GM13976 (cell line): ENCODE measurements at regions not wholly inside any gene's neighbourhood (a gene's known extent, or its start where the extent isn't known, plus 50 kb on each side); places are given as distances from the start of the nearest gene placed in this dataset.

Experiments used
- DNase-seq: peaks from one replicate; pipeline ENCODE4 v3.0.0; 2012; ENCODE audit warnings: low spot score
- CTCF ChIP-seq: IDR thresholded peaks from 2 replicates; pipeline ENCODE4 v1.5.1; 2012; ENCODE audit warnings: borderline replicate concordance, mild to moderate bottlenecking; ENCODE audit not compliant: insufficient read depth; ENCODE audit errors: extremely low read depth, missing control alignments, control extremely low read depth
- in situ Hi-C: fragments of 300-500 bp; cut with MboI; formaldehyde crosslinking; loops from one replicate; pipeline ENCODE4 v1.12.0; 2022; ENCODE audit warnings: low sequenced_read_pairs, mixed read lengths, inconsistent platforms; ENCODE audit not compliant: unreplicated experiment

- no peak for TF ChIP-seq CTCF
- in situ Hi-C loops: no loop called here
- no peak for DNase-seq
These were observed 95.3 kb upstream of the TEX51 start for GRCh38 chr2:126803434-126803775.

DNA sequence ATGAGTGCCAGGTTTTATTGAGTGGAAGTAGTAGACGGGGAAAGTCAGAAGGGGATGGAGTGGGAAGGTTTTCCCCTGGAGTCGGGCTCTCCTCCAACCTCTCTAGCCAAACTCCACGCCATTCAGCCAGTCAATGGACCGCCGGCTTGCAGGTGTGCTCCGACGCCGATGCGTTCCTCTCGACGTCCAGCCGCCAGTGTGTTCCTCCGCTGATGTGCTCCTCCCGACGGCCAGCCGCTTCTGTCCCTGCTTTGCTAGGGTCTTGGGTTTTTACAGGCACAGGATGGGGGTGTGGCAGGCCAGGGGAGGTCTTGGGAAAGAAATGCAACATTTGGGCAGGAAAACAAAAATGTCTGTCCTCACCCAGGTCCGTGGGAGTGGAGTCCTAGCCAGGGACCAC, 94.3 kb upstream of the TEX51 start:
- TF ChIP-seq CTCF: no peak
- in situ Hi-C loops: no loop called here
- DNase-seq: no peak

DNA sequence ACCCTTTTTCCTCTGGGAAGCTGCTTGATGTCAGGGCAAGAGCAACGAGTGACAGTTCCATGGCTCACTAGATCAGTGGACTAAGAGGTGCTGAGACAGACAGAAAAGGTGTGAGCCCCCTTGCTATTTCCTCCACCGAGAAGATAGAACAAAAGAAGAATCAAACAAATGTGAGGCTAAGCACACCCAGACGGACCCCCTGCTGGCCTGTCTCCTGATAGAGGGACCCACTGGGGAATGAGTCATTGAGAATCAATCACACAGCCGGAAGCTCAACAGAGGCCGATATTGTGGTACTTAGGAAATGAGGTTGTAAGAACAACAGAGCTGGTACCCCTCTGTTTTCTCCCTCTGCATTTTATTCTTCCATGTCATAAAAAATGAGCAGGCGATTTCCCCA, 89.8 kb upstream of the TEX51 start:
- TF ChIP-seq CTCF: no peak
- in situ Hi-C loops: no loop called here
- no peak for DNase-seq

GRCh38 chr2:126809340-126809739, 89.3 kb upstream of the TEX51 start:
- DNase-seq: no peak
- no peak for TF ChIP-seq CTCF

GRCh38 chr2:126810001-126810400, 88.7 kb upstream of the TEX51 start:
- no peak for DNase-seq
- in situ Hi-C loops: no loop called here
- no peak for TF ChIP-seq CTCF

More at GRCh38 chr2:126809340-126809739, 89.3 kb upstream of the TEX51 start:
- in situ Hi-C loops: no loop called here

DNA sequence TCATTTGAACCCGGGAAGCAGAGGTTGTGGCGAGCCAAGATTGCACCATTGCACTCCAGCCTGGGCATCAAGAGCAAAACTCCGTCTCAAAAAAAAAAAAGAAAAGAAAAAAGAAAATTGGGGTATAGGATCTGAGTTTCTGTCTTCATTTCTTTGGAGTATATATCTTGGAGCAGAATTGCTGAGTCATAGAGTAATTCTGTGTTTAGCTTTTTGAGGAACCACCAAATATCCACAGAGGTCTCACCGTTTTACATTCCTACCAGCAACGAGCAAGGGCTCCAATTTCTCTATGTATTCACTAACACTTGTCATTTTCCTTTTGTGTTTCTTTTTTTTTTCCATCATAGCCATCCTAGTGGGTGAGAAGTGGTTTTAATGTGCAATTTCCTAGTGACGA, 87.6 kb upstream of the TEX51 start:
- no peak for TF ChIP-seq CTCF
- in situ Hi-C loops: no loop called here
- DNase-seq: no peak

DNA sequence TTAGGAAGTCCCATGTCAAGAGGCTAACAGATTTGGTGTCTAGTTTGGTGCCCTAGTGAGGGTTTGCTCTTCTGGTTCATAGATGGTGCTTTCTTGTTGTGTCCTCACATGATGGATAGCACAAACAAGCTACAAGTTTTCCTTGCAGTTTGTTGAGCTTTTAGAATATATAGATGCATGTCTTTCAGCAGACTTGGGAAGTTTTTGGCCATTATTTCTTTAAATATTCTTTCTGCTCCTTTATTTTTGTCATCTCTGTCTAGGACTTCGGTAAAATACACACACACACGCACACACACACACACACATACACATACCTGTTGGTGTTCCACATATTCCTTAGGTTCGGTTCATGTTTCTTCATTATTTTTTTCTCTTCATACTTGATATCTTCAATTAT, 81.5 kb upstream of the TEX51 start:
- in situ Hi-C loops: no loop called here
- no peak for TF ChIP-seq CTCF
- no peak for DNase-seq
